ENCODE measurements at regions not wholly inside any gene's neighbourhood (a gene's known extent, or its start where the extent isn't known, plus 50 kb on each side); places are given as distances from the start of the nearest gene placed in this dataset.

DNA sequence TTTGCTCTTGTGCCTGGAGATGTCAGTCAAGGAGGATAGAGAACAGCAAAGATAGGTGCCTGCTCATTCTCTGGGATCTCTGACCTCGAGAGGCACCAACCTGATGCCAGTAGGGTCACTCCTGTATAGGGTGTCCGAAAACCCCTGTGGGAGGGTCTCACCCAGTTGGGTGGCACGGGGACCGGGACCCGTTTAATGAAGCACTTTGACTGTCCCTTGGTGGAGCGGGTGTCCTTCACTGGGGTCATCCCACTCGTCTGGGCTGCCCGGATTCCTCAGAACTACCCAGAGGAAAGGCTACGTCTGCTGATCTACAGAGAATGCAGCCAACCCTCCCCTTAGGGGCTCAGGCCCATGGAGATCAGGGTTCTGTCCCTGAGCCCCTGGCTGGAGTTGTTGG, 157.6 kb downstream of the CAPZA3 start:
- TF ChIP-seq, protein P1, sequence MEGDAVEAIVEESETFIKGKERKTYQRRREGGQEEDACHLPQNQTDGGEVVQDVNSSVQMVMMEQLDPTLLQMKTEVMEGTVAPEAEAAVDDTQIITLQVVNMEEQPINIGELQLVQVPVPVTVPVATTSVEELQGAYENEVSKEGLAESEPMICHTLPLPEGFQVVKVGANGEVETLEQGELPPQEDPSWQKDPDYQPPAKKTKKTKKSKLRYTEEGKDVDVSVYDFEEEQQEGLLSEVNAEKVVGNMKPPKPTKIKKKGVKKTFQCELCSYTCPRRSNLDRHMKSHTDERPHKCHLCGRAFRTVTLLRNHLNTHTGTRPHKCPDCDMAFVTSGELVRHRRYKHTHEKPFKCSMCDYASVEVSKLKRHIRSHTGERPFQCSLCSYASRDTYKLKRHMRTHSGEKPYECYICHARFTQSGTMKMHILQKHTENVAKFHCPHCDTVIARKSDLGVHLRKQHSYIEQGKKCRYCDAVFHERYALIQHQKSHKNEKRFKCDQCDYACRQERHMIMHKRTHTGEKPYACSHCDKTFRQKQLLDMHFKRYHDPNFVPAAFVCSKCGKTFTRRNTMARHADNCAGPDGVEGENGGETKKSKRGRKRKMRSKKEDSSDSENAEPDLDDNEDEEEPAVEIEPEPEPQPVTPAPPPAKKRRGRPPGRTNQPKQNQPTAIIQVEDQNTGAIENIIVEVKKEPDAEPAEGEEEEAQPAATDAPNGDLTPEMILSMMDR (IDR thresholded peaks at IDR 0.05) = no peak
- no peak for TF ChIP-seq POLR2AphosphoS5 (IDR thresholded peaks at IDR 0.05)
- TF ChIP-seq POLR2A (IDR thresholded peaks at IDR 0.05; ENCODE audit: low read depth) = no peak
